H54 (cell line): ENCODE measurements at regions not wholly inside any gene's neighbourhood (a gene's known extent, or its start where the extent isn't known, plus 50 kb on each side); places are given as distances from the start of the nearest gene placed in this dataset.
A peak's percentile ranks its signal among the peaks of the same experiment; 100 is the strongest.
"Not testable (repeated sequence)": the region's sequence is repeated elsewhere in the genome, so short reads cannot be mapped to it uniquely, and the experiment has no call there.

Experiments
- DNase-seq: peaks from one replicate; pipeline ENCODE4 v3.0.0; 2011; ENCODE audit warnings: low spot score, mixed read lengths; ENCODE audit not compliant: insufficient read length
- FAIRE-seq: peaks from 3 replicates; lab custom pipeline; 2011; peaks lifted over from hg19 to GRCh38; lab: Jason Lieb, UNC
- POLR2A ChIP-seq: IDR thresholded peaks from 2 replicates; pipeline ENCODE4 v1.6.1; 2011; ENCODE audit warnings: low read depth, mild to moderate bottlenecking, low read length

- DNase-seq (no peak), FAIRE-seq (no peak)
- TF ChIP-seq POLR2A, result no peak
Measured at GRCh38 chr7:65796205-65796604, 76.7 kb upstream of the VKORC1L1 start.

GRCh38 chr7:65797086-65797485 is 75.8 kb upstream of the VKORC1L1 start:
- not testable (repeated sequence) for DNase-seq, FAIRE-seq

GRCh38 chr7:65797566-65797965 is 75.3 kb upstream of the VKORC1L1 start:
- DNase-seq, FAIRE-seq: not testable (repeated sequence)

- FAIRE-seq, result no peak
- TF ChIP-seq POLR2A, result no peak
- DNase-seq, result peak; percentile 40
Measured at GRCh38 chr7:65798111-65799075, 74.5 kb upstream of the VKORC1L1 start.

- FAIRE-seq, DNase-seq: not testable (repeated sequence)
Measured at GRCh38 chr7:65800191-65800590, 72.7 kb upstream of the VKORC1L1 start.

- no peak for TF ChIP-seq POLR2A
- DNase-seq, result no peak
- no peak for FAIRE-seq
Measured at GRCh38 chr7:65800890-65801341, 72.0 kb upstream of the VKORC1L1 start.

GRCh38 chr7:65804887-65805286 is 68.0 kb upstream of the VKORC1L1 start:
- DNase-seq, result no peak
- no peak for TF ChIP-seq POLR2A
- no peak for FAIRE-seq

GRCh38 chr7:65807067-65807466 is 65.8 kb upstream of the VKORC1L1 start:
- FAIRE-seq, DNase-seq: not testable (repeated sequence)

GRCh38 chr7:65809259-65809981 is 63.5 kb upstream of the VKORC1L1 start:
- FAIRE-seq (no peak), DNase-seq (no peak)
- TF ChIP-seq POLR2A, result no peak

GRCh38 chr7:65809982-65810288 is 62.9 kb upstream of the VKORC1L1 start:
- FAIRE-seq (no peak), DNase-seq (no peak)
- TF ChIP-seq POLR2A, result no peak

- no peak for TF ChIP-seq POLR2A
- no peak for FAIRE-seq
- no peak for DNase-seq
Measured at GRCh38 chr7:65812281-65812680, 60.6 kb upstream of the VKORC1L1 start.

GRCh38 chr7:65814556-65815167 is 58.2 kb upstream of the VKORC1L1 start:
- not testable (repeated sequence) for DNase-seq

GRCh38 chr7:65820287-65820950 is 52.5 kb upstream of the VKORC1L1 start:
- no peak for TF ChIP-seq POLR2A
- FAIRE-seq (no peak), DNase-seq (no peak)

More at GRCh38 chr7:65814556-65815167, 58.2 kb upstream of the VKORC1L1 start:
- not testable (repeated sequence) for FAIRE-seq
